HCT116 (cell line): ENCODE measurements at regions not wholly inside any gene's neighbourhood (a gene's known extent, or its start where the extent isn't known, plus 50 kb on each side); places are given as distances from the start of the nearest gene placed in this dataset.

Source experiments
- ATAC-seq: fragments of 200-7000 bp; cut with Tn5 transposase; 2 replicates; pipeline ENCODE4 v1.9.1; 2020; ENCODE audit warnings: mild to moderate bottlenecking, moderate library complexity
- BruUV-seq: library from RNA; stranded (reverse); fragments of 400-500 nt; replicated peaks from 2 replicates; lab custom pipeline; 2021; lab: Mats Ljungman, UMichigan
- CTCF ChIA-PET: fragments of 300-600 bp; sonication (Branson Sonifier 250); formaldehyde crosslinking; loops from one replicate; lab custom pipeline; 2021; ENCODE audit warnings: antibody characterized with exemption; lab: Charles Lee
- POLR2A ChIA-PET: fragments of 300-600, 350-600 bp; sonication (Branson Sonifier 250); formaldehyde crosslinking; loops from one replicate; lab custom pipeline; 2021; ENCODE audit warnings: antibody characterized with exemption; lab: Charles Lee
- RAD21 ChIA-PET, 2 experiments: fragments of 300-600 bp; sonication (Branson Sonifier 250); formaldehyde crosslinking; loops; one replicate each; lab custom pipeline; 2023; ENCODE audit warnings: low total read pairs in 2 of 2; ENCODE audit not compliant: uncharacterized antibody in 2 of 2, unreplicated experiment in 2 of 2, low non-redundant PET in 1 of 2; lab: Charles Lee
- DNase-seq: peaks from one replicate; pipeline ENCODE4 v3.0.0-alpha.2; 2010; ENCODE audit warnings: low read depth, low spot score
- H2AFZ ChIP-seq: fragments of 200-600 bp; shearing (Covaris generic), sonication (generic); 2 replicates; pipeline ENCODE4 v1.6.1; 2017; ENCODE audit warnings: low read depth, mixed run types, mixed read lengths, antibody characterized with exemption, low read length; ENCODE audit not compliant: poor library complexity, severe bottlenecking
- H3K27ac ChIP-seq: 2 replicates; pipeline ENCODE4 v1.5.1; 2012; ENCODE audit warnings: low read depth, low read length
- H3K27me3 ChIP-seq: fragments of 200-600 bp; sonication (generic); 2 replicates; pipeline ENCODE4 v1.6.1; 2016; ENCODE audit warnings: mixed run types, low read length, mixed read lengths; ENCODE audit not compliant: insufficient read depth
- H3K36me3 ChIP-seq, 2 experiments: fragments of 200-500 bp in 1 of 2; fragments of 200-600 bp in 1 of 2; sonication (Bioruptor generic) in 1 of 2; sonication (generic) in 1 of 2; 2 replicates each; pipeline versions ENCODE4 v1.5.1 to v1.6.1; 2014 to 2016; ENCODE audit warnings: low read length in 2 of 2, inconsistent platforms in 1 of 2, mixed read lengths in 1 of 2, mixed run types in 1 of 2; ENCODE audit not compliant: insufficient read depth in 2 of 2, control insufficient read depth in 1 of 2
- H3K4me1 ChIP-seq, 2 experiments: fragments of 200-600 bp in 1 of 2; sonication (generic) in 1 of 2; 2 replicates each; pipeline versions ENCODE4 v1.5.1 to v1.6.1; 2012 to 2017; ENCODE audit warnings: low read length in 2 of 2, inconsistent platforms in 1 of 2, mild to moderate bottlenecking in 1 of 2, mixed read lengths in 1 of 2, mixed run types in 1 of 2, moderate library complexity in 1 of 2; ENCODE audit not compliant: insufficient read depth in 2 of 2, control insufficient read depth in 1 of 2
- H3K4me2 ChIP-seq: fragments of 200-600 bp; sonication (generic); 2 replicates; pipeline ENCODE4 v1.6.1; 2017; ENCODE audit warnings: mixed run types, low read length, mixed read lengths
- H3K4me3 ChIP-seq, 2 experiments: fragments of 200-600 bp in 1 of 2; sonication (generic) in 1 of 2; replicated peaks in 1 of 2; 2 replicates each; pipeline ENCODE4 v1.5.1; 2011 to 2016; ENCODE audit warnings: low read length in 2 of 2, control low read depth in 1 of 2, low read depth in 1 of 2, mild to moderate bottlenecking in 1 of 2, mixed read lengths in 1 of 2, mixed run types in 1 of 2
- H3K79me2 ChIP-seq: fragments of 200-600 bp; sonication (generic); 2 replicates; pipeline ENCODE4 v1.6.1; 2017; ENCODE audit warnings: mild to moderate bottlenecking, mixed run types, low read length, moderate library complexity, mixed read lengths; ENCODE audit not compliant: insufficient read depth
- H3K9ac ChIP-seq: fragments of 200-600 bp; sonication (generic); 2 replicates; pipeline ENCODE4 v1.6.1; 2016; ENCODE audit warnings: low read length, mixed read lengths
- H3K9me2 ChIP-seq: fragments of 200-600 bp; sonication (generic), shearing (Covaris generic); 2 replicates; pipeline ENCODE4 v1.6.1; 2017; ENCODE audit warnings: mixed run types, mild to moderate bottlenecking, moderate library complexity; ENCODE audit not compliant: insufficient read depth
- H3K9me3 ChIP-seq, 2 experiments: fragments of 200-500 bp in 1 of 2; fragments of 200-600 bp in 1 of 2; sonication (Bioruptor generic) in 1 of 2; sonication (generic) in 1 of 2; 2 replicates each; pipeline ENCODE4 v1.6.1; 2014 to 2017; ENCODE audit warnings: low read length in 2 of 2, mixed read lengths in 2 of 2, inconsistent platforms in 1 of 2, low read depth in 1 of 2, mild to moderate bottlenecking in 1 of 2, mixed run types in 1 of 2, moderate library complexity in 1 of 2; ENCODE audit not compliant: control insufficient read depth in 1 of 2, insufficient read depth in 1 of 2
- H4K20me1 ChIP-seq: fragments of 200-600 bp; sonication (generic), shearing (Covaris generic); 2 replicates; pipeline ENCODE4 v1.6.1; 2017; ENCODE audit warnings: mixed run types, mild to moderate bottlenecking, moderate library complexity; ENCODE audit not compliant: insufficient read depth
- CBX3 ChIP-seq: IDR thresholded peaks from 2 replicates; pipeline ENCODE4 v1.6.1; 2012; ENCODE audit warnings: low read depth
- CEBPB ChIP-seq: IDR thresholded peaks from 2 replicates; pipeline ENCODE4 v1.6.1; 2012; ENCODE audit warnings: low read depth
- CTCF ChIP-seq, 3 experiments: fragments of 200-600 bp in 1 of 3; sonication (generic) in 1 of 3; IDR thresholded peaks in 2 of 3; conservative IDR thresholded peaks in 1 of 3; 2 replicates each; pipeline ENCODE4 v1.5.1; 2012 to 2017; ENCODE audit warnings: low read depth in 2 of 3, low read length in 2 of 3, antibody characterized with exemption in 1 of 3, borderline replicate concordance in 1 of 3, control low read depth in 1 of 3, mild to moderate bottlenecking in 1 of 3, mixed read lengths in 1 of 3, mixed run types in 1 of 3, moderate library complexity in 1 of 3; ENCODE audit not compliant: insufficient read depth in 1 of 3
- ELF1 ChIP-seq: IDR thresholded peaks from 2 replicates; pipeline ENCODE4 v1.6.1; 2012; ENCODE audit warnings: low read depth, borderline replicate concordance
- EZH2phosphoT487 ChIP-seq: fragments of 200-600 bp; IDR thresholded peaks from 2 replicates; pipeline ENCODE4 v1.6.1; 2018; ENCODE audit warnings: antibody characterized with exemption, borderline replicate concordance
- FOSL1 ChIP-seq: IDR thresholded peaks from 2 replicates; pipeline ENCODE4 v1.6.1; 2012; ENCODE audit warnings: low read depth
- POLR2A ChIP-seq: IDR thresholded peaks from 2 replicates; pipeline ENCODE4 v1.7.0; 2011; ENCODE audit warnings: borderline replicate concordance; ENCODE audit not compliant: insufficient read depth, insufficient read length; ENCODE audit errors: extremely low read depth
- RAD21 ChIP-seq: IDR thresholded peaks from 2 replicates; pipeline ENCODE4 v1.6.1; 2012; ENCODE audit warnings: low read depth, mild to moderate bottlenecking
- REST ChIP-seq: IDR thresholded peaks from 2 replicates; pipeline ENCODE4 v1.6.1; 2012; ENCODE audit warnings: low read depth
- SRF ChIP-seq: IDR thresholded peaks from 2 replicates; pipeline ENCODE4 v1.6.1; 2012; ENCODE audit warnings: low read depth
- TCF7L2 ChIP-seq: IDR thresholded peaks from 2 replicates; pipeline ENCODE4 v1.7.0; 2011; ENCODE audit warnings: borderline replicate concordance, inconsistent platforms; ENCODE audit not compliant: insufficient read depth, insufficient read length; ENCODE audit errors: extremely low read depth
- YY1 ChIP-seq: IDR thresholded peaks from 2 replicates; pipeline ENCODE4 v1.6.1; 2011; ENCODE audit warnings: low read length, low read depth, moderate library complexity, mild to moderate bottlenecking; ENCODE audit not compliant: insufficient replicate concordance; ENCODE audit errors: extremely low read depth
- ZBTB33 ChIP-seq: IDR thresholded peaks from 2 replicates; pipeline ENCODE4 v1.6.1; 2011; ENCODE audit warnings: mild to moderate bottlenecking, low read length, moderate library complexity; ENCODE audit not compliant: insufficient replicate concordance; ENCODE audit errors: extremely low read depth
- ZFX ChIP-seq: fragments of 450-650 bp; IDR thresholded peaks from 2 replicates; pipeline ENCODE4 v1.6.1; 2017
- ZNF274 ChIP-seq: fragments of 200-500 bp; sonication (Bioruptor generic); IDR thresholded peaks from 2 replicates; pipeline ENCODE4 v1.6.1; 2014; ENCODE audit warnings: mild to moderate bottlenecking, low read depth, low read length, inconsistent platforms
- intact Hi-C: fragments of 100-400 bp; cut with micrococcal nuclease; formaldehyde crosslinking; loops from 2 replicates; pipeline ENCODE4 v1.10.0; 2022

GRCh38 chr6:66153247-66153646 is 446.2 kb upstream of the EYS start:
- H3K9me3 ChIP-seq: peaks cover 9 to 18% of the 10 kb centered on the region in 2 experiments
- no peak overlapping the region for H3K4me3 ChIP-seq
- TF ChIP-seq CBX3 (no peak), TCF7L2 (no peak), EZH2phosphoT487 (no peak), CEBPB (no peak), ZBTB33 (no peak), ZFX (no peak), ZNF274 (no peak), YY1 (no peak), SRF (no peak), FOSL1 (no peak), CTCF (IDR thresholded peaks at IDR 0.05 in 2 of 3, conservative IDR thresholded peaks at IDR 0.05 in 1 of 3; ENCODE audit: borderline replicate concordance in 1 of 3, insufficient read depth in 1 of 3, low read depth in 2 of 3, low read length in 2 of 3) (no peak), ELF1 (no peak), REST (no peak), RAD21 (no peak), POLR2A (no peak)
- TF ChIP-seq, all 23 proteins: peak for 0
- H3K27me3 ChIP-seq: no peaks in the 10 kb centered on the region
- no peak overlapping the region for H3K27ac ChIP-seq
- no peak overlapping the region for H3K4me2 ChIP-seq
- no peak overlapping the region for H3K9ac ChIP-seq
- no peaks in the 10 kb centered on the region for H3K79me2 ChIP-seq
- H4K20me1 ChIP-seq: no peaks in the 10 kb centered on the region; the same call in 1 of the 2 replicates
- RAD21 ChIA-PET: no interaction called here
- no peaks in the 10 kb centered on the region for H3K9me2 ChIP-seq
- no peaks in the 10 kb centered on the region for H3K4me1 ChIP-seq
- intact Hi-C loops: no loop called here
- CTCF ChIA-PET: no interaction called here
- H2AFZ ChIP-seq: no peak overlapping the region
- ATAC-seq (no peak), DNase-seq (no peak)
- H3K36me3 ChIP-seq: no peaks in the 10 kb centered on the region
- POLR2A ChIA-PET: no interaction called here
- no TSS peak for BruUV-seq
